ENCODE measurements at regions not wholly inside any gene's neighbourhood (a gene's known extent, or its start where the extent isn't known, plus 50 kb on each side); places are given as distances from the start of the nearest gene placed in this dataset.

GRCh38 chr11:131297441-131297840 is 73.0 kb upstream of the NTM start:
- no peak for DNase-seq

- peak in 1 of 56 donors; percentile 39 for DNase-seq
Measured at GRCh38 chr11:131299598-131300438, 70.6 kb upstream of the NTM start.

DNA sequence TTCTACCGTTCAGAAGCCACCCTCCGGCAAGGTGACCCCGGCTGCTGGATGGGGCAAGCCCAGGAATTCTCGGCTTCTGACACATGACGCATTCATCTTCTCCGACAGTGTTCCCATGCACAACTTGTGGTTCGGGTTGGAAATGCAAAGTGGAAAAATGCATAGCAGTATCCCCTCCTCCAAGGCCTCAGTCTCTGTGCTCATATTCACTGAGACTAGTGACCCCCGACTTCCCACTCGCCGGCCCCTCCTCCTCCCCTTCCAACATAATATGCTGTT is 70.0 kb upstream of the NTM start:
- DNase-seq, result no peak

GRCh38 chr11:131301306-131301705 is 69.1 kb upstream of the NTM start:
- DNase-seq, result no peak

DNA sequence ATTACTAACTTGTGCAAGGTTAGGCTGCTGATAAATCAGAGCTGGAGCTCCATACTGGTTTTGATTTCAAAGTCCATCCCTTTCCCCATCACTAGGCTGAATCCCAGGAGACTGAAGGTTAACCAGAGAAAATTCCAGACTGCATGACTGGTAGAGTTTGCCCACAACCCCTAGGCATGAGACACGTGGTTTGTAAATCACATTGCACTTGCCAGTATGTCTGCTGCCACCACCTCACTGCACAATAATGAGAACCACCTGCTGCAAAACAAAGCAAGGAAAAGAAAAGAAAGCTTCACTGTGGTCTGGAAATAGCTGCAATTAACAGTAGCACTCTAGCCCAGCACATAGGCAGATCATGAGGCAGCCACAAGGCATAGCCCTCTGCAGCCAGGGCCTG is 67.6 kb upstream of the NTM start:
- no peak for DNase-seq

- no peak for DNase-seq
Measured at GRCh38 chr11:131303611-131304119, 66.8 kb upstream of the NTM start.

GRCh38 chr11:131305005-131305404 is 65.4 kb upstream of the NTM start:
- DNase-seq, result no peak

DNA sequence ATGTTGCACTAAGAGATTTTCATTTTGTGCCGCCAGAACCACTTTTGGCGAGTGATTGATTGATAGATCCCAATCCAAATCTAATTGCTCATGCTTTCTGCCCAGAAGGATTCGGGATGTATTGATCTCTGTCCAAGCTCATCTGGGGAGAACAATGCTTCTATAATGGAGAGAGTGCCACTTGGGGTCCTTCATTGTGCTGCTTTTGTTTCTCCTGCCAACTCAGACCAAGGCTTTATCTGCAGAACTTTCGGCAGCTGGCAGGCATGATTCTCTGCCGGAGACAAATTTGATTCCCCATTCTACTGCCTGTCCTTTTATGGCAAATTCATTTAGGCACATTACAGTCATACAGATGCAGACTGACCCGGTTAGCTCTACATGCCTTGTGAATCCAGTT is 62.9 kb upstream of the NTM start:
- DNase-seq, result peak in 6 of 56 donors; percentile 5 to 24 (median 9)

DNA sequence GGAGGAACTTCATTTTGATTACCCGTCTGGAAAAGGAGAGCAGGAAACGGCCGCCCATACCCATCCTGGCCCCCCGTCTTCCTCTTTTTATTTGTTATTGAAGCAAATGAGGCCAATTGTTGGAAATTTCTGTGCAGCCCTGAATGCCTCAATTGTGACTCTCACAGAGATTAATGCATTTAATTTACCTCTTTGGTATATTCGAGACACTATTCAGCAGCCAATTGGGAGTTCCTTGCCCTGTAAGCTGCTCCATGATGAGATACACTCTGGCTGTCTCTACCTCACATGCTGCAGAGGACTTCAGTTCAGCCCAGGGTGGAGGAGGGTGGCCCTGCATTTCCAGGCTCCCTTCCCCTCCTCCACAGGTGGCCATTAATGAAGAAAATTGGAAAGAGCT is 60.6 kb upstream of the NTM start:
- DNase-seq, result no peak

DNA sequence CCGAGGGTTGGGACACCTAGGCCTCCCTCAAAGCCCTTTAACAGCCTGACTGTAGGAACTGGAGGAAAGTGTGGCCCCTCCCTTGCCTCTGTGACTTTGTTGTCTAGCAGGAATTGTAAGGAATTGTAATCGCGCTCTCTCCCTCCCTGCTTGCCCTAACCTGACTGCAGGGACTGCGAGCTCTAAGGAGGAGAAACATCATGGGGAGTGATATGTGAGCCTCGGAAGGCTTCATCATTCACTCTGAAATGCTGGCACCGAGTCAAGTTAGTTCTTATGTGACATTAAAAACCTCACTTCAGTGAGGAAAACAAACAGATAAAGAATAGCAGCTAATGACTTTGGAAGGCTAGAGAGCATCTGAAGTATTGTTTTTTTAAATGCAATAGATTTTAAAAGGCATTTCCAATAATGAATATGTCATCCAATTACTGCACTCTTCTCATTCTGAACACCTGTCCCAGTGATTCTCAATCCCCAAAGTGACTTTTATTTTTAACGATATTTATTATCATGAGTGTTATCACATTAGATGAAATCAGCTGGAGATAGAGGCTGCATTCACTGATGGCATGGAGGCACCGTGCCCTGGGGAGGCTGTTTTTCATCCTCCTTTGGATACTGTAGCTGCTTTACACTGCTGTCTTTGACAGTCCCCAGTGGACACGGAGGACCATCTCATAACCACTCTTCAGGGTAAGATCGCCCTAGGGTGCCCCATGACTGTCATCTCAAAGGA is 58.5 kb upstream of the NTM start:
- no peak for DNase-seq

Data from amygdala (tissue), 56 donors.